Heart left ventricle (tissue), 16 donors: ENCODE measurements at regions not wholly inside any gene's neighbourhood (a gene's known extent, or its start where the extent isn't known, plus 50 kb on each side); places are given as distances from the start of the nearest gene placed in this dataset.

Experiments
- ATAC-seq, 4 donors: fragments of 200-7000 bp; cut with Tn5 transposase; one replicate each; pipeline ENCODE4 v1.9.1; 2020 to 2022; ENCODE audit warnings: moderate library complexity in 4 of 4, mild to moderate bottlenecking in 3 of 4, moderate number of reproducible peaks in 1 of 4
- DNase-seq, 5 donors: peaks; one replicate each; pipeline ENCODE4 v3.0.0-alpha.2; 2020
- H3K27ac ChIP-seq, 12 donors: fragments of 200-600 bp; sonication (generic) in 4 of 12; one replicate each; pipeline versions ENCODE4 v1.5.0 to v1.8.0; 2016 to 2022; ENCODE audit warnings: mild to moderate bottlenecking in 2 of 12
- H3K27me3 ChIP-seq, 9 donors: fragments of 200-600 bp; sonication (generic) in 2 of 9; one replicate each; pipeline versions ENCODE4 v1.5.1 to v1.8.0; 2016 to 2022; ENCODE audit warnings: mild to moderate bottlenecking in 3 of 9
- H3K36me3 ChIP-seq, 9 donors: fragments of 200-600 bp; sonication (generic) in 2 of 9; one replicate each; pipeline versions ENCODE4 v1.5.0 to v1.8.0; 2018 to 2022; ENCODE audit warnings: mild to moderate bottlenecking in 2 of 9
- H3K4me1 ChIP-seq, 12 donors: fragments of 200-600 bp; sonication (generic) in 4 of 12; one replicate each; pipeline versions ENCODE4 v1.5.0 to v1.8.0; 2016 to 2022; ENCODE audit warnings: mild to moderate bottlenecking in 3 of 12
- H3K4me3 ChIP-seq, 12 donors: fragments of 200-600 bp; sonication (generic) in 4 of 12; one replicate each; pipeline versions ENCODE4 v1.5.0 to v1.8.0; 2017 to 2022; ENCODE audit warnings: mild to moderate bottlenecking in 9 of 12, moderate library complexity in 4 of 12
- H3K9me3 ChIP-seq, 12 donors: fragments of 200-600 bp; sonication (generic) in 4 of 12; one replicate each; pipeline versions ENCODE4 v1.5.0 to v1.8.0; 2016 to 2022; ENCODE audit warnings: mild to moderate bottlenecking in 1 of 12
- CTCF ChIP-seq, 12 donors: fragments of 200-600 bp; sonication (generic) in 4 of 12; IDR thresholded peaks; one replicate each; pipeline versions ENCODE4 v1.5.0 to v1.8.0; 2018 to 2022; ENCODE audit warnings: antibody characterized with exemption in 12 of 12, mild to moderate bottlenecking in 5 of 12
- POLR2A ChIP-seq, 2 donors: fragments of 450-650 bp; IDR thresholded peaks; one replicate each; pipeline ENCODE4 v1.6.1; 2017; ENCODE audit warnings: antibody characterized with exemption in 2 of 2, mild to moderate bottlenecking in 2 of 2, moderate library complexity in 2 of 2
- WGBS, 4 donors: extraction: QIAGEN DNeasy Blood & Tissue Kit in 2 of 4; methylation state at CpG; one replicate each; pipeline versions ENCODE4 v1.1.5 to v1.1.7; 2013 to 2018; 5-methylcytosine and 5-hydroxymethylcytosine counted together
- intact Hi-C, 10 donors: fragments of 100-400 bp; cut with DNase I; formaldehyde crosslinking; loops; one replicate each; pipeline versions ENCODE4 v1.11.1 to v1.14.2; 2022
- donor health status: ischemic (EF 13 %, LVEDD 7.1; RV severe dilation, severe dysfunction).
- donor health status: healthy with polysubstance abuse.
- donor health status: DM: no; HTN: yes; CAD: no.
- donor health status: DM: no; HTN: no; CAD: no.
- donor health status: ischemic (EF 25% LVEDD 6.9; RV normal size, moderate dysfunction).
- donor health status: ischemic (EF 25% LVEDD 5.7; RV mildly dilated, moderate dysfunction).
- donor health status: healthy.
- donor health status: DM: yes; HTN: yes; CAD: no.
- donor health status: ischemic (EF 35%, LVEDD 5.7; RV mildly dilated, moderate dysfunction).
- donor health status: nonischemic (EF 11% LVEDD 7.7; RV severe dilation, severe dysfunction).
- donor health status: DM: yes; HTN: yes; CAD: no.
- donor health status: PGD.
- donor health status: ischemic (EF 29% LVEDD 5.4; RV normal size, mild dysfunction).
- donor health status: nonischemic (EF 23%, LVEDD 6.1; RV moderate dilation, normal function).

- no peak for TF ChIP-seq CTCF (IDR thresholded peaks at IDR 0.05)
- TF ChIP-seq POLR2A (IDR thresholded peaks at IDR 0.05) = no peak
- H3K9me3 ChIP-seq = no peaks in the 10 kb centered on the region
- peaks cover 0 to 34% (median 0%) of the 10 kb centered on the region in 12 donors for H3K4me1 ChIP-seq
- no peaks in the 10 kb centered on the region for H3K27me3 ChIP-seq
- H3K36me3 ChIP-seq = no peaks in the 10 kb centered on the region
- peak in 2 of 5 donors; percentile 51 to 69 for DNase-seq
- intact Hi-C loops = no loop called here
- no peak overlapping the region for H3K27ac ChIP-seq
- no peak overlapping the region for H3K4me3 ChIP-seq
- 82 to 92% (median 87%) methylated on average over 14 of the region's 14 CpGs for WGBS, 4 donors
- peak in 3 of 4 donors; percentile 49 to 82 (median 70) for ATAC-seq
Measured at GRCh38 chr6:37092923-37093727, 76.8 kb upstream of the PIM1 start.

GRCh38 chr6:37093728-37094069, 76.3 kb upstream of the PIM1 start:
- Histone ChIP-seq H3K4me3 (no peak overlapping the region), H3K27me3 (no peaks in the 10 kb centered on the region), H3K36me3 (no peaks in the 10 kb centered on the region), H3K4me1 (peaks cover 0 to 34% (median 0%) of the 10 kb centered on the region in 12 donors), H3K27ac (no peak overlapping the region), H3K9me3 (no peaks in the 10 kb centered on the region)
- ATAC-seq (no peak), DNase-seq (no peak)
- intact Hi-C loops = no loop called here
- TF ChIP-seq CTCF (IDR thresholded peaks at IDR 0.05) (no peak), POLR2A (IDR thresholded peaks at IDR 0.05) (no peak)
- 74 to 87% (median 79%) methylated on average over 6 of the region's 6 CpGs for WGBS, 4 donors

GRCh38 chr6:37095997-37096396, 74.0 kb upstream of the PIM1 start:
- no peaks in the 10 kb centered on the region for H3K36me3 ChIP-seq
- no peaks in the 10 kb centered on the region for H3K9me3 ChIP-seq
- no peak for DNase-seq
- H3K27ac ChIP-seq = peak overlapping the region in 1 of 12 donors; percentile 34
- no peak for ATAC-seq
- WGBS, 4 donors = 92 to 100% (median 93%) methylated on average over 1 of the region's 1 CpG
- H3K4me1 ChIP-seq = peaks cover 0 to 34% (median 0%) of the 10 kb centered on the region in 12 donors
- H3K27me3 ChIP-seq = no peaks in the 10 kb centered on the region
- intact Hi-C loops = no loop called here
- TF ChIP-seq POLR2A (IDR thresholded peaks at IDR 0.05) (no peak), CTCF (IDR thresholded peaks at IDR 0.05) (no peak)
- no peak overlapping the region for H3K4me3 ChIP-seq

GRCh38 chr6:37097335-37097734, 72.6 kb upstream of the PIM1 start:
- Histone ChIP-seq H3K4me3 (no peak overlapping the region), H3K36me3 (no peaks in the 10 kb centered on the region), H3K9me3 (no peaks in the 10 kb centered on the region), H3K4me1 (peaks cover 0 to 41% (median 6%) of the 10 kb centered on the region in 12 donors), H3K27me3 (no peaks in the 10 kb centered on the region), H3K27ac (no peak overlapping the region)
- ATAC-seq = no peak
- no peak for DNase-seq
- TF ChIP-seq POLR2A (IDR thresholded peaks at IDR 0.05) (no peak), CTCF (IDR thresholded peaks at IDR 0.05) (no peak)
- 84 to 92% (median 90%) methylated on average over 4 of the region's 4 CpGs for WGBS, 4 donors
- intact Hi-C loops = no loop called here
